ENCODE measurements at regions not wholly inside any gene's neighbourhood (a gene's known extent, or its start where the extent isn't known, plus 50 kb on each side); places are given as distances from the start of the nearest gene placed in this dataset.

- Histone ChIP-seq H2AK5ac (ENCODE audit: insufficient read length, low read length) (no peak overlapping the region), H3K18ac (ENCODE audit: insufficient read length, low read depth, low read length) (no peak overlapping the region), H4K5ac (ENCODE audit: insufficient read length, low read depth, low read length) (no peak overlapping the region), H3K4me2 (ENCODE audit: insufficient read depth, insufficient read length, low read length) (no peak overlapping the region), H3K9me3 (ENCODE audit: control insufficient read depth, low read depth, low read length) (no peaks in the 10 kb centered on the region), H3K23me2 (ENCODE audit: insufficient read length, low read depth, low read length, poor library complexity, severe bottlenecking) (no peaks in the 10 kb centered on the region), H3K23ac (ENCODE audit: insufficient read length, low read depth, low read length) (no peak overlapping the region), H3K56ac (ENCODE audit: insufficient read length, low read depth, low read length) (no peak overlapping the region), H2BK12ac (ENCODE audit: insufficient read length, low read depth, low read length) (no peak overlapping the region), H2BK5ac (ENCODE audit: insufficient read length, low read length) (no peak overlapping the region), H3K4ac (ENCODE audit: low read depth, low read length) (no peak overlapping the region), H2BK15ac (ENCODE audit: low read depth, low read length) (no peak overlapping the region), H3K14ac (ENCODE audit: insufficient read depth, low read length) (no peak overlapping the region), H3K79me1 (ENCODE audit: insufficient read depth, low read depth, low read length, poor library complexity, severe bottlenecking) (no peaks in the 10 kb centered on the region), H2BK20ac (ENCODE audit: low read depth, low read length, poor library complexity, severe bottlenecking) (no peak overlapping the region), H3K27me3 (ENCODE audit: insufficient read depth, low read length) (no peaks in the 10 kb centered on the region), H4K91ac (ENCODE audit: insufficient read length, low read depth, low read length) (no peak overlapping the region), H3K79me2 (ENCODE audit: insufficient read depth, low read length) (no peaks in the 10 kb centered on the region), H3K9ac (ENCODE audit: extremely low read depth, insufficient read length, low read length) (no peak overlapping the region), H2AFZ (ENCODE audit: low read length) (no peak overlapping the region), H3T11ph (ENCODE audit: low read length) (no peak overlapping the region), H2BK120ac (ENCODE audit: low read depth, low read length, poor library complexity, severe bottlenecking) (no peak overlapping the region), H4K8ac (replicated peaks; ENCODE audit: insufficient read length, low read depth, low read length) (no peak overlapping the region), H3K27ac (ENCODE audit: insufficient read length, low read depth, low read length) (no peak overlapping the region), H4K20me1 (ENCODE audit: control insufficient read depth, insufficient read depth, insufficient read length) (no peaks in the 10 kb centered on the region), H3K4me1 (ENCODE audit: insufficient read depth, low read length) (no peaks in the 10 kb centered on the region)
- no peak for TF ChIP-seq CTCF (conservative IDR thresholded peaks at IDR 0.05)
- no CpG with 5 or more reads among the region's 2 CpGs for WGBS (ENCODE audit: extremely low coverage, insufficient read length, low lambda C conversion rate)
- Mint-ChIP-seq H3K36me3 (ENCODE audit: insufficient read depth in 1 of 3, low read depth in 3 of 3) (no peaks in the 10 kb centered on the region), H3K9me3 (no peaks in the 10 kb centered on the region), H3K4me3 (no peak overlapping the region), H3K4me1 (peaks cover 0 to under 1% of the 10 kb centered on the region in 2 experiments; a peak in 2 of 4 replicates), H3K27ac (no peak overlapping the region), H3K27me3 (ENCODE audit: low read depth) (no peaks in the 10 kb centered on the region)
- no peak for DNase-seq
Measured at GRCh38 chr7:41306486-41306885, 396.4 kb downstream of the INHBA start.

Measured in H9 (cell line).